ENCODE measurements at regions not wholly inside any gene's neighbourhood (a gene's known extent, or its start where the extent isn't known, plus 50 kb on each side); places are given as distances from the start of the nearest gene placed in this dataset.

DNA sequence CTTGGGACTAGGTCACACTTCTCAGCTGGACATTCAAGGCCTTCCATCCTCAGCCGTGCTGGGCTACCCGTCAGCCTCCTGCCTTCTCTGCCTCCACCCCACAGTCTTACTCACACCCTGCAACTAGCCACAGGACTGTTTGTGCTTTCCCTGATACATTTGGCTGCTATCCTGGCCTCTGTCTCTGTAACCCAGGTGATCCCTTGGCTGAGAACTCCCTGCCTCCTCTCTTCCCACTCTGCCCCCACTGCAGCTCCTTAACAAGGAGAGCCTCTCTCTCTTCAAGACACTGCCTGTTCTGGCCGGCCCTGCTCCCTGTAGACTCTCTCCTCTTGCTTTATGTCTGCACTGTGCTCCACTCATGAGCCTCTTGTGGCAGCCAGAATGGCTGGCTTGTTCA, 120.6 kb downstream of the MSX2 start:
- ChIA-PET POLR2A (no interaction called here), CTCF (interaction anchor here (0.6 kb wide), 1 partner anchor 646 kb away, joined by 3 read pairs; no protein-coding TSS in a partner anchor)
- H3K4me2 ChIP-seq, result no peak overlapping the region
- H3K9me3 ChIP-seq, result no peaks in the 10 kb centered on the region
- 29% methylated on average over 3 of the region's 3 CpGs for WGBS (ENCODE audit: missing lambda C conversion rate)
- no peak overlapping the region for H3K4me3 ChIP-seq
- FAIRE-seq (no peak), ATAC-seq (0 out of 6 replicates have a peak, but pooled peaks of 1 of the 2 experiments have one; percentile 24), DNase-seq (ENCODE audit: low read depth in 1 of 2, low spot score in 1 of 2) (no peak)
- H3K4me1 ChIP-seq, result no peaks in the 10 kb centered on the region
- TF ChIP-seq MAX (IDR thresholded peaks at IDR 0.05) (no peak), ELK1 (IDR thresholded peaks at IDR 0.05; ENCODE audit: low read depth, low read length) (no peak), CEBPB (IDR thresholded peaks at IDR 0.05) (no peak)
- TF ChIP-seq, protein P1, sequence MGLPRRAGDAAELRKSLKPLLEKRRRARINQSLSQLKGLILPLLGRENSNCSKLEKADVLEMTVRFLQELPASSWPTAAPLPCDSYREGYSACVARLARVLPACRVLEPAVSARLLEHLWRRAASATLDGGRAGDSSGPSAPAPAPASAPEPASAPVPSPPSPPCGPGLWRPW (IDR thresholded peaks at IDR 0.05), result no peak
- H3K27ac ChIP-seq, result no peak overlapping the region

- TF ChIP-seq ELK1 (IDR thresholded peaks at IDR 0.05; ENCODE audit: low read depth, low read length), result no peak
- TF ChIP-seq, protein P2, sequence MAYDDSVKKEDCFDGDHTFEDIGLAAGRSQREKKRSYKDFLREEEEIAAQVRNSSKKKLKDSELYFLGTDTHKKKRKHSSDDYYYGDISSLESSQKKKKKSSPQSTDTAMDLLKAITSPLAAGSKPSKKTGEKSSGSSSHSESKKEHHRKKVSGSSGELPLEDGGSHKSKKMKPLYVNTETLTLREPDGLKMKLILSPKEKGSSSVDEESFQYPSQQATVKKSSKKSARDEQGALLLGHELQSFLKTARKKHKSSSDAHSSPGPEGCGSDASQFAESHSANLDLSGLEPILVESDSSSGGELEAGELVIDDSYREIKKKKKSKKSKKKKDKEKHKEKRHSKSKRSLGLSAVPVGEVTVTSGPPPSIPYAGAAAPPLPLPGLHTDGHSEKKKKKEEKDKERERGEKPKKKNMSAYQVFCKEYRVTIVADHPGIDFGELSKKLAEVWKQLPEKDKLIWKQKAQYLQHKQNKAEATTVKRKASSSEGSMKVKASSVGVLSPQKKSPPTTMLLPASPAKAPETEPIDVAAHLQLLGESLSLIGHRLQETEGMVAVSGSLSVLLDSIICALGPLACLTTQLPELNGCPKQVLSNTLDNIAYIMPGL (CRISPR knock-in tag; IDR thresholded peaks at IDR 0.05; ENCODE audit: borderline replicate concordance), result no peak
- no peak for TF ChIP-seq MYC (IDR thresholded peaks at IDR 0.05; ENCODE audit: borderline replicate concordance, low read length)
- no peak for TF ChIP-seq POLR2AphosphoS2 (conservative IDR thresholded peaks at IDR 0.05; ENCODE audit: low read length)
- TF ChIP-seq EHF (CRISPR knock-in tag; IDR thresholded peaks at IDR 0.05), result no peak
- no peak for TF ChIP-seq SMC3 (IDR thresholded peaks at IDR 0.05)
- no peak for TF ChIP-seq REST (IDR thresholded peaks at IDR 0.05)
- TF ChIP-seq CBX8 (IDR thresholded peaks at IDR 0.05), result no peak
- no peak for TF ChIP-seq NR3C1 (IDR thresholded peaks at IDR 0.05)
- TF ChIP-seq TFCP2L1 (CRISPR knock-in tag; IDR thresholded peaks at IDR 0.05), result no peak
- no peak for TF ChIP-seq CTCF (IDR thresholded peaks at IDR 0.05)
- no peak for TF ChIP-seq CHD4 (IDR thresholded peaks at IDR 0.05; ENCODE audit: borderline replicate concordance)
- TF ChIP-seq FOSL2 (IDR thresholded peaks at IDR 0.05), result no peak
- TF ChIP-seq FOSL2 (CRISPR knock-in tag; IDR thresholded peaks at IDR 0.05), result no peak
- no peak for TF ChIP-seq POLR2A (IDR thresholded peaks at IDR 0.05; ENCODE audit: low read length)
- no peak for TF ChIP-seq TP53 (CRISPR knock-in tag; IDR thresholded peaks at IDR 0.05)
- no peak for TF ChIP-seq HEYL (CRISPR knock-in tag; IDR thresholded peaks at IDR 0.05)
- no peak for TF ChIP-seq KDM1A (IDR thresholded peaks at IDR 0.05; ENCODE audit: low read depth)
- no peaks in the 10 kb centered on the region for H3K9me3 ChIP-seq
- no peak for ATAC-seq
- ChIA-PET POLR2A (no interaction called here), CTCF (interaction anchor here (0.6 to 2.1 kb wide), 2 partner anchors 11 to 54 kb away, joined by 3 to 4 read pairs; no protein-coding TSS in a partner anchor)
- 14% methylated on average over 7 of the region's 9 CpGs for WGBS (ENCODE audit: missing lambda C conversion rate)
- H3K4me3 ChIP-seq, result no peak overlapping the region
- no peak overlapping the region for H3K27ac ChIP-seq
- no peak overlapping the region for H3K4me2 ChIP-seq
- peaks cover 2% of the 10 kb centered on the region; the same call in 1 of the 3 replicates for H3K4me1 ChIP-seq
- no peak for DNase-seq (ENCODE audit: low read depth in 1 of 2, low spot score in 1 of 2)
- FAIRE-seq, result no peak
Measured at GRCh38 chr5:174843263-174844250, 119.2 kb downstream of the MSX2 start.

Measured in A549 (cell line).